ENCODE measurements at regions not wholly inside any gene's neighbourhood (a gene's known extent, or its start where the extent isn't known, plus 50 kb on each side); places are given as distances from the start of the nearest gene placed in this dataset.

- no peak for TF ChIP-seq CTCF (IDR thresholded peaks at IDR 0.05; ENCODE audit: low read depth, low read length, missing input control)
- TF ChIP-seq MAX (IDR thresholded peaks at IDR 0.05) = no peak
- TF ChIP-seq JUND (IDR thresholded peaks at IDR 0.05) = no peak
- no peak for TF ChIP-seq RAD21 (IDR thresholded peaks at IDR 0.05)
- no peak for TF ChIP-seq GABPA (IDR thresholded peaks at IDR 0.05 in 1 of 2, conservative IDR thresholded peaks at IDR 0.05 in 1 of 2)
- TF ChIP-seq RXRA (IDR thresholded peaks at IDR 0.05) = no peak
- TF ChIP-seq REST (IDR thresholded peaks at IDR 0.05) = no peak
- TF ChIP-seq YY1 (IDR thresholded peaks at IDR 0.05) = no peak
These were observed 279.8 kb downstream of the C1D start for GRCh38 chr2:67783026-67783425.
